ENCODE measurements at regions not wholly inside any gene's neighbourhood (a gene's known extent, or its start where the extent isn't known, plus 50 kb on each side); places are given as distances from the start of the nearest gene placed in this dataset.

DNA sequence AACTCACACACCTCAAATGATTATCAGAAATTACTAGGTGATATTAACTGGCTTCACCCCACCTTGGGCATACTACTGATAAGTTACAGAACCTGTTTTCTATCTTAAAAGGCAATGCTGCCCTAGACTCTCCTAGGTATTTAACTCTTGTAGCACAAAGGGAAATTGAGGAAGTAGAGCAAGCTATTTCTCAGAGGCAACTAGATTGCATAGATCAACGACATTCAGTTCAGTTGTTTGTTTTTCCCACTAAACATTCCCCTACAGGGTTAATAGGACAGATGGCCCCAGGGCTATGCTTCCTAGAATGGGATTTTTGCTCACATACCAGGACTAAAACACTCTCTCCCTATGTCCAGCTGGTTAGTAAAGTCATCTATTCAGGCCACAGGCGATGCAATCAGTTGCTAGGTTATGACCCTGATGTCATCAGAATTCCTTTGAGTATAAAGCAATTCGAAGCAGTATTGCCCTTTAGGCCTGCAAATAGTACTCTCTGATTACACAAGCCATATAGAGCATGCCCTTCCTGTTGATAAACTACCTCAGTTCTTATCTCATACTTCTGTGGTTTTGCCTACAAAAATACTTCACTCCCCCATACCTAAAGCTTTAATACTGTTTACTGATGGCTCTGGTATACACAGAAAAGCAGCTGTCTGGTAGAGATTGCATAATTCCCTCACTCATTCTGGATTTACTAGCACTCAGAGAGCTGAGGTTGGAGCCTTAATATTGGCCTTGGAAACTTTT lies 67.4 kb upstream of the ASCC3 start (continued):
- TF ChIP-seq, protein P1, sequence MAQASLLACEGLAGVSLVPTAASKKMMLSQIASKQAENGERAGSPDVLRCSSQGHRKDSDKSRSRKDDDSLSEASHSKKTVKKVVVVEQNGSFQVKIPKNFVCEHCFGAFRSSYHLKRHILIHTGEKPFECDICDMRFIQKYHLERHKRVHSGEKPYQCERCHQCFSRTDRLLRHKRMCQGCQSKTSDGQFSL (CRISPR knock-in tag; IDR thresholded peaks at IDR 0.05), result no peak
- TF ChIP-seq GABPB1 (CRISPR knock-in tag; IDR thresholded peaks at IDR 0.05), result no peak
- peak; percentile 67 for TF ChIP-seq RARA (CRISPR knock-in tag; IDR thresholded peaks at IDR 0.05)
- TF ChIP-seq MEF2D (CRISPR knock-in tag; IDR thresholded peaks at IDR 0.05), result 0 out of 2 replicates have a peak, but pooled peaks have one; percentile 47
- TF ChIP-seq EP300 (IDR thresholded peaks at IDR 0.05; ENCODE audit: low read depth in 2 of 2, low read length in 2 of 2), result peak in 1 of 2 experiments; percentile 46; a peak in 1 of 4 replicates
- TF ChIP-seq EP300 (CRISPR knock-in tag; IDR thresholded peaks at IDR 0.05; ENCODE audit: borderline replicate concordance), result no peak; the same call in 1 of the 2 replicates
- TF ChIP-seq SRSF9 (IDR thresholded peaks at IDR 0.05; ENCODE audit: borderline replicate concordance, insufficient read depth, low read depth, low read length, poor library complexity, severe bottlenecking), result no peak
- TF ChIP-seq, protein P2, sequence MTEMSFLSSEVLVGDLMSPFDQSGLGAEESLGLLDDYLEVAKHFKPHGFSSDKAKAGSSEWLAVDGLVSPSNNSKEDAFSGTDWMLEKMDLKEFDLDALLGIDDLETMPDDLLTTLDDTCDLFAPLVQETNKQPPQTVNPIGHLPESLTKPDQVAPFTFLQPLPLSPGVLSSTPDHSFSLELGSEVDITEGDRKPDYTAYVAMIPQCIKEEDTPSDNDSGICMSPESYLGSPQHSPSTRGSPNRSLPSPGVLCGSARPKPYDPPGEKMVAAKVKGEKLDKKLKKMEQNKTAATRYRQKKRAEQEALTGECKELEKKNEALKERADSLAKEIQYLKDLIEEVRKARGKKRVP (CRISPR knock-in tag; IDR thresholded peaks at IDR 0.05), result peak in 1 of 2 experiments; percentile 90; a peak in 2 of 4 replicates
- TF ChIP-seq PHF21A (CRISPR knock-in tag; IDR thresholded peaks at IDR 0.05), result peak; percentile 59
- TF ChIP-seq CCAR2 (optimal IDR thresholded peaks at IDR 0.05; ENCODE audit: low read depth, low read length), result no peak
- TF ChIP-seq, protein P3, sequence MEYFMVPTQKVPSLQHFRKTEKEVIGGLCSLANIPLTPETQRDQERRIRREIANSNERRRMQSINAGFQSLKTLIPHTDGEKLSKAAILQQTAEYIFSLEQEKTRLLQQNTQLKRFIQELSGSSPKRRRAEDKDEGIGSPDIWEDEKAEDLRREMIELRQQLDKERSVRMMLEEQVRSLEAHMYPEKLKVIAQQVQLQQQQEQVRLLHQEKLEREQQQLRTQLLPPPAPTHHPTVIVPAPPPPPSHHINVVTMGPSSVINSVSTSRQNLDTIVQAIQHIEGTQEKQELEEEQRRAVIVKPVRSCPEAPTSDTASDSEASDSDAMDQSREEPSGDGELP (IDR thresholded peaks at IDR 0.05; ENCODE audit: borderline replicate concordance, low read depth), result peak; percentile 70; the same call in 1 of the 2 replicates
- TF ChIP-seq, protein P4, sequence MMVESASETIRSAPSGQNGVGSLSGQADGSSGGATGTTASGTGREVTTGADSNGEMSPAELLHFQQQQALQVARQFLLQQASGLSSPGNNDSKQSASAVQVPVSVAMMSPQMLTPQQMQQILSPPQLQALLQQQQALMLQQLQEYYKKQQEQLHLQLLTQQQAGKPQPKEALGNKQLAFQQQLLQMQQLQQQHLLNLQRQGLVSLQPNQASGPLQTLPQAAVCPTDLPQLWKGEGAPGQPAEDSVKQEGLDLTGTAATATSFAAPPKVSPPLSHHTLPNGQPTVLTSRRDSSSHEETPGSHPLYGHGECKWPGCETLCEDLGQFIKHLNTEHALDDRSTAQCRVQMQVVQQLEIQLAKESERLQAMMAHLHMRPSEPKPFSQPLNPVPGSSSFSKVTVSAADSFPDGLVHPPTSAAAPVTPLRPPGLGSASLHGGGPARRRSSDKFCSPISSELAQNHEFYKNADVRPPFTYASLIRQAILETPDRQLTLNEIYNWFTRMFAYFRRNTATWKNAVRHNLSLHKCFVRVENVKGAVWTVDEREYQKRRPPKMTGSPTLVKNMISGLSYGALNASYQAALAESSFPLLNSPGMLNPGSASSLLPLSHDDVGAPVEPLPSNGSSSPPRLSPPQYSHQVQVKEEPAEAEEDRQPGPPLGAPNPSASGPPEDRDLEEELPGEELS (CRISPR knock-in tag; IDR thresholded peaks at IDR 0.05), result peak; percentile 91
- TF ChIP-seq HMG20A (CRISPR knock-in tag; IDR thresholded peaks at IDR 0.05; ENCODE audit: borderline replicate concordance), result peak; percentile 83; the same call in 1 of the 2 replicates
- TF ChIP-seq, protein P5, sequence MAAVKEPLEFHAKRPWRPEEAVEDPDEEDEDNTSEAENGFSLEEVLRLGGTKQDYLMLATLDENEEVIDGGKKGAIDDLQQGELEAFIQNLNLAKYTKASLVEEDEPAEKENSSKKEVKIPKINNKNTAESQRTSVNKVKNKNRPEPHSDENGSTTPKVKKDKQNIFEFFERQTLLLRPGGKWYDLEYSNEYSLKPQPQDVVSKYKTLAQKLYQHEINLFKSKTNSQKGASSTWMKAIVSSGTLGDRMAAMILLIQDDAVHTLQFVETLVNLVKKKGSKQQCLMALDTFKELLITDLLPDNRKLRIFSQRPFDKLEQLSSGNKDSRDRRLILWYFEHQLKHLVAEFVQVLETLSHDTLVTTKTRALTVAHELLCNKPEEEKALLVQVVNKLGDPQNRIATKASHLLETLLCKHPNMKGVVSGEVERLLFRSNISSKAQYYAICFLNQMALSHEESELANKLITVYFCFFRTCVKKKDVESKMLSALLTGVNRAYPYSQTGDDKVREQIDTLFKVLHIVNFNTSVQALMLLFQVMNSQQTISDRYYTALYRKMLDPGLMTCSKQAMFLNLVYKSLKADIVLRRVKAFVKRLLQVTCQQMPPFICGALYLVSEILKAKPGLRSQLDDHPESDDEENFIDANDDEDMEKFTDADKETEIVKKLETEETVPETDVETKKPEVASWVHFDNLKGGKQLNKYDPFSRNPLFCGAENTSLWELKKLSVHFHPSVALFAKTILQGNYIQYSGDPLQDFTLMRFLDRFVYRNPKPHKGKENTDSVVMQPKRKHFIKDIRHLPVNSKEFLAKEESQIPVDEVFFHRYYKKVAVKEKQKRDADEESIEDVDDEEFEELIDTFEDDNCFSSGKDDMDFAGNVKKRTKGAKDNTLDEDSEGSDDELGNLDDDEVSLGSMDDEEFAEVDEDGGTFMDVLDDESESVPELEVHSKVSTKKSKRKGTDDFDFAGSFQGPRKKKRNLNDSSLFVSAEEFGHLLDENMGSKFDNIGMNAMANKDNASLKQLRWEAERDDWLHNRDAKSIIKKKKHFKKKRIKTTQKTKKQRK (IDR thresholded peaks at IDR 0.05; ENCODE audit: low read length), result no peak
- no peak for TF ChIP-seq SPEN (CRISPR knock-in tag; IDR thresholded peaks at IDR 0.05; ENCODE audit: low read depth)
- TF ChIP-seq SP1 (IDR thresholded peaks at IDR 0.05), result no peak
- no peak for TF ChIP-seq SP1 (CRISPR knock-in tag; IDR thresholded peaks at IDR 0.05)
- TF ChIP-seq NFIC (IDR thresholded peaks at IDR 0.05; ENCODE audit: low read length), result no peak
- TF ChIP-seq ZEB1 (IDR thresholded peaks at IDR 0.05; ENCODE audit: insufficient replicate concordance, low read depth), result no peak
- no peak for TF ChIP-seq SMARCE1 (IDR thresholded peaks at IDR 0.05; ENCODE audit: borderline replicate concordance)
- TF ChIP-seq RXRA (CRISPR knock-in tag; IDR thresholded peaks at IDR 0.05), result no peak; the same call in 1 of the 2 replicates
